Tibial nerve (tissue), 4 donors: ENCODE measurements at regions not wholly inside any gene's neighbourhood (a gene's known extent, or its start where the extent isn't known, plus 50 kb on each side); places are given as distances from the start of the nearest gene placed in this dataset.

Source experiments
- EP300 ChIP-seq, 2 donors: sonication (generic); formaldehyde crosslinking; IDR thresholded peaks; one replicate each; pipeline ENCODE4 v1.6.1; 2017; ENCODE audit warnings: antibody characterized with exemption in 2 of 2, mild to moderate bottlenecking in 1 of 2
- POLR2A ChIP-seq, 2 donors: fragments of 450-650 bp; IDR thresholded peaks; one replicate each; pipeline ENCODE4 v1.6.1; 2017; ENCODE audit warnings: antibody characterized with exemption in 2 of 2, mild to moderate bottlenecking in 2 of 2, moderate library complexity in 2 of 2
- TF ChIP-seq, protein P1 (sequence below), 5 experiments: fragments of 200-600 bp in 3 of 5; fragments of 450-650 bp in 2 of 5; sonication (generic) in 3 of 5; IDR thresholded peaks; one replicate each; pipeline ENCODE4 v1.5.1; 2016 to 2019; ENCODE audit warnings: antibody characterized with exemption in 5 of 5, mild to moderate bottlenecking in 3 of 5, moderate library complexity in 2 of 5

- TF ChIP-seq, protein P1, sequence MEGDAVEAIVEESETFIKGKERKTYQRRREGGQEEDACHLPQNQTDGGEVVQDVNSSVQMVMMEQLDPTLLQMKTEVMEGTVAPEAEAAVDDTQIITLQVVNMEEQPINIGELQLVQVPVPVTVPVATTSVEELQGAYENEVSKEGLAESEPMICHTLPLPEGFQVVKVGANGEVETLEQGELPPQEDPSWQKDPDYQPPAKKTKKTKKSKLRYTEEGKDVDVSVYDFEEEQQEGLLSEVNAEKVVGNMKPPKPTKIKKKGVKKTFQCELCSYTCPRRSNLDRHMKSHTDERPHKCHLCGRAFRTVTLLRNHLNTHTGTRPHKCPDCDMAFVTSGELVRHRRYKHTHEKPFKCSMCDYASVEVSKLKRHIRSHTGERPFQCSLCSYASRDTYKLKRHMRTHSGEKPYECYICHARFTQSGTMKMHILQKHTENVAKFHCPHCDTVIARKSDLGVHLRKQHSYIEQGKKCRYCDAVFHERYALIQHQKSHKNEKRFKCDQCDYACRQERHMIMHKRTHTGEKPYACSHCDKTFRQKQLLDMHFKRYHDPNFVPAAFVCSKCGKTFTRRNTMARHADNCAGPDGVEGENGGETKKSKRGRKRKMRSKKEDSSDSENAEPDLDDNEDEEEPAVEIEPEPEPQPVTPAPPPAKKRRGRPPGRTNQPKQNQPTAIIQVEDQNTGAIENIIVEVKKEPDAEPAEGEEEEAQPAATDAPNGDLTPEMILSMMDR (IDR thresholded peaks at IDR 0.05) = no peak
- no peak for TF ChIP-seq POLR2A (IDR thresholded peaks at IDR 0.05)
- no peak for TF ChIP-seq EP300 (IDR thresholded peaks at IDR 0.05)
Measured at GRCh38 chr2:138423198-138423597, 78.4 kb upstream of the SPOPL start.
